Astrocyte (in vitro differentiated cells and primary cell): ENCODE measurements at regions not wholly inside any gene's neighbourhood (a gene's known extent, or its start where the extent isn't known, plus 50 kb on each side); places are given as distances from the start of the nearest gene placed in this dataset.

Experiments used
- DNase-seq: peaks from one replicate; pipeline ENCODE4 v3.0.0-alpha.2; 2010; ENCODE audit warnings: low read depth
- FAIRE-seq: peaks from 2 replicates; lab custom pipeline; 2011; peaks lifted over from hg19 to GRCh38; lab: Jason Lieb, UNC
- H2AFZ ChIP-seq: 2 replicates; pipeline ENCODE4 v1.6.0; 2012; ENCODE audit warnings: low read depth, low read length, inconsistent platforms
- H3K27ac ChIP-seq: 2 replicates; pipeline ENCODE4 v1.5.1; 2011; ENCODE audit warnings: low read depth, low read length, inconsistent platforms
- H3K27me3 ChIP-seq: 2 replicates; pipeline ENCODE4 v1.6.0; 2011; ENCODE audit warnings: low read length, inconsistent platforms; ENCODE audit not compliant: insufficient read depth
- H3K36me3 ChIP-seq: 2 replicates; pipeline ENCODE4 v1.5.1; 2011; ENCODE audit warnings: low read length, inconsistent platforms; ENCODE audit not compliant: insufficient read depth
- H3K4me1 ChIP-seq: 2 replicates; pipeline ENCODE4 v1.5.1; 2011; ENCODE audit warnings: low read length, inconsistent platforms; ENCODE audit not compliant: insufficient read depth
- H3K4me2 ChIP-seq: 2 replicates; pipeline ENCODE4 v1.6.0; 2012; ENCODE audit warnings: low read length, inconsistent platforms
- H3K4me3 ChIP-seq: 2 replicates; pipeline ENCODE4 v1.5.1; 2011; ENCODE audit warnings: low read depth, mild to moderate bottlenecking, low read length, inconsistent platforms; ENCODE audit not compliant: insufficient read depth
- H3K79me2 ChIP-seq: 2 replicates; pipeline ENCODE4 v1.6.0; 2012; ENCODE audit warnings: mild to moderate bottlenecking, low read length, inconsistent platforms; ENCODE audit not compliant: insufficient read depth
- H3K9ac ChIP-seq: 2 replicates; pipeline ENCODE4 v1.6.0; 2012; ENCODE audit warnings: mild to moderate bottlenecking, low read length, inconsistent platforms
- H3K9me3 ChIP-seq: 2 replicates; pipeline ENCODE4 v1.5.1; 2012; ENCODE audit warnings: low read depth, mild to moderate bottlenecking, low read length, inconsistent platforms; ENCODE audit not compliant: insufficient read depth
- H4K20me1 ChIP-seq: 2 replicates; pipeline ENCODE4 v1.6.0; 2012; ENCODE audit warnings: low read length, inconsistent platforms; ENCODE audit not compliant: insufficient read depth
- H3K27ac Mint-ChIP-seq: one replicate; pipeline ENCODE4 v1.8.0; 2021; ENCODE audit warnings: mild to moderate bottlenecking, mixed read lengths; ENCODE audit not compliant: unreplicated experiment
- H3K27me3 Mint-ChIP-seq: one replicate; pipeline ENCODE4 v1.8.0; 2021; ENCODE audit warnings: low read depth, mixed read lengths; ENCODE audit not compliant: unreplicated experiment
- H3K36me3 Mint-ChIP-seq: one replicate; pipeline ENCODE4 v1.8.0; 2021; ENCODE audit warnings: low read depth, mixed read lengths; ENCODE audit not compliant: unreplicated experiment
- H3K4me1 Mint-ChIP-seq: one replicate; pipeline ENCODE4 v1.8.0; 2021; ENCODE audit warnings: low read depth, mixed read lengths; ENCODE audit not compliant: unreplicated experiment
- H3K4me3 Mint-ChIP-seq: one replicate; pipeline ENCODE4 v1.8.0; 2021; ENCODE audit warnings: mild to moderate bottlenecking, moderate library complexity, mixed read lengths; ENCODE audit not compliant: unreplicated experiment
- H3K9me3 Mint-ChIP-seq: one replicate; pipeline ENCODE4 v1.8.0; 2021; ENCODE audit warnings: mild to moderate bottlenecking, mixed read lengths; ENCODE audit not compliant: unreplicated experiment
- EZH2 ChIP-seq: IDR thresholded peaks from 2 replicates; pipeline ENCODE4 v1.6.1; 2012; ENCODE audit warnings: mild to moderate bottlenecking, low read length, inconsistent platforms; ENCODE audit not compliant: insufficient read depth
- TF ChIP-seq, protein P1 (sequence below): IDR thresholded peaks from 2 replicates; pipeline ENCODE4 v1.5.1; 2011; ENCODE audit warnings: low read depth, mild to moderate bottlenecking, inconsistent platforms, low read length, moderate library complexity; ENCODE audit not compliant: insufficient read depth

GRCh38 chr4:3639613-3640586 lies 107.7 kb upstream of the LRPAP1 start:
- no peaks in the 10 kb centered on the region for H3K79me2 ChIP-seq
- H3K4me2 ChIP-seq = no peak overlapping the region
- Mint-ChIP-seq H3K4me1 (peaks cover 9% of the 10 kb centered on the region), H3K4me3 (no peak overlapping the region), H3K36me3 (peaks cover 1% of the 10 kb centered on the region), H3K27me3 (peaks cover 17% of the 10 kb centered on the region), H3K9me3 (no peaks in the 10 kb centered on the region), H3K27ac (no peak overlapping the region)
- no peaks in the 10 kb centered on the region for H4K20me1 ChIP-seq
- H3K4me1 ChIP-seq = no peaks in the 10 kb centered on the region
- H3K9me3 ChIP-seq = no peaks in the 10 kb centered on the region
- H2AFZ ChIP-seq = no peak overlapping the region
- H3K4me3 ChIP-seq = no peak overlapping the region
- H3K36me3 ChIP-seq = no peaks in the 10 kb centered on the region
- H3K27ac ChIP-seq = no peak overlapping the region
- no peak overlapping the region for H3K9ac ChIP-seq
- DNase-seq = peak; percentile 9
- H3K27me3 ChIP-seq = no peaks in the 10 kb centered on the region
- no peak for TF ChIP-seq EZH2
- TF ChIP-seq, protein P1, sequence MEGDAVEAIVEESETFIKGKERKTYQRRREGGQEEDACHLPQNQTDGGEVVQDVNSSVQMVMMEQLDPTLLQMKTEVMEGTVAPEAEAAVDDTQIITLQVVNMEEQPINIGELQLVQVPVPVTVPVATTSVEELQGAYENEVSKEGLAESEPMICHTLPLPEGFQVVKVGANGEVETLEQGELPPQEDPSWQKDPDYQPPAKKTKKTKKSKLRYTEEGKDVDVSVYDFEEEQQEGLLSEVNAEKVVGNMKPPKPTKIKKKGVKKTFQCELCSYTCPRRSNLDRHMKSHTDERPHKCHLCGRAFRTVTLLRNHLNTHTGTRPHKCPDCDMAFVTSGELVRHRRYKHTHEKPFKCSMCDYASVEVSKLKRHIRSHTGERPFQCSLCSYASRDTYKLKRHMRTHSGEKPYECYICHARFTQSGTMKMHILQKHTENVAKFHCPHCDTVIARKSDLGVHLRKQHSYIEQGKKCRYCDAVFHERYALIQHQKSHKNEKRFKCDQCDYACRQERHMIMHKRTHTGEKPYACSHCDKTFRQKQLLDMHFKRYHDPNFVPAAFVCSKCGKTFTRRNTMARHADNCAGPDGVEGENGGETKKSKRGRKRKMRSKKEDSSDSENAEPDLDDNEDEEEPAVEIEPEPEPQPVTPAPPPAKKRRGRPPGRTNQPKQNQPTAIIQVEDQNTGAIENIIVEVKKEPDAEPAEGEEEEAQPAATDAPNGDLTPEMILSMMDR = no peak
- no peak for FAIRE-seq

GRCh38 chr4:3638080-3638795 lies 106.0 kb upstream of the LRPAP1 start:
- Mint-ChIP-seq H3K27me3 (peaks cover 15% of the 10 kb centered on the region), H3K9me3 (no peaks in the 10 kb centered on the region), H3K4me3 (no peak overlapping the region), H3K36me3 (peaks cover 1% of the 10 kb centered on the region), H3K4me1 (peaks cover 9% of the 10 kb centered on the region), H3K27ac (no peak overlapping the region)
- Histone ChIP-seq H3K27me3 (no peaks in the 10 kb centered on the region), H3K36me3 (no peaks in the 10 kb centered on the region), H3K4me3 (no peak overlapping the region), H3K9me3 (no peaks in the 10 kb centered on the region), H4K20me1 (no peaks in the 10 kb centered on the region), H3K4me1 (no peaks in the 10 kb centered on the region), H3K4me2 (no peak overlapping the region), H3K79me2 (no peaks in the 10 kb centered on the region), H3K9ac (no peak overlapping the region), H2AFZ (no peak overlapping the region), H3K27ac (no peak overlapping the region)
- TF ChIP-seq, protein P1 = no peak
- TF ChIP-seq EZH2 = no peak
- FAIRE-seq = peak; percentile 13
- DNase-seq = no peak
